ENCODE measurements at regions not wholly inside any gene's neighbourhood (a gene's known extent, or its start where the extent isn't known, plus 50 kb on each side); places are given as distances from the start of the nearest gene placed in this dataset.
A peak's percentile ranks its signal among the peaks of the same experiment; 100 is the strongest.

DNA sequence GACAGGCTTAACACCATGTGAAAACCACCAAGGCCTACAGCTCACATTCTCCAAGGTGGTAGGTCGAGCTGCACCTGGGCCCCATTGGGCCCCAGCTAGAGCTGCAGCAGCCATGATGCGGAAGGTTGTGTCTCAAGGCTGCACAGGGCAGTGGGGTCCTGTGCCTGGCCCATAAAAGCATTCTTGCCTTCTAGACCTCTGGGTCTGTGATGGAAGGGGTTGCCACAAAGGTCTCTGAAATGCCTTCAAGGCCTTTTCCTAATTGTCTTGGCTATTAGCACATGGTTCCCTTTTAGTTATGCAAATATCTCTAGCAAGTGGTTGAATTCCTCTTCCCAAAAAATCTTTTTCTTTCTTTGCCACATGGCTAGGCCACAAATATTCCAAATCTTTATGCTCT is 52.5 kb upstream of the C11orf58 start:
- DNase-seq: no peak

DNA sequence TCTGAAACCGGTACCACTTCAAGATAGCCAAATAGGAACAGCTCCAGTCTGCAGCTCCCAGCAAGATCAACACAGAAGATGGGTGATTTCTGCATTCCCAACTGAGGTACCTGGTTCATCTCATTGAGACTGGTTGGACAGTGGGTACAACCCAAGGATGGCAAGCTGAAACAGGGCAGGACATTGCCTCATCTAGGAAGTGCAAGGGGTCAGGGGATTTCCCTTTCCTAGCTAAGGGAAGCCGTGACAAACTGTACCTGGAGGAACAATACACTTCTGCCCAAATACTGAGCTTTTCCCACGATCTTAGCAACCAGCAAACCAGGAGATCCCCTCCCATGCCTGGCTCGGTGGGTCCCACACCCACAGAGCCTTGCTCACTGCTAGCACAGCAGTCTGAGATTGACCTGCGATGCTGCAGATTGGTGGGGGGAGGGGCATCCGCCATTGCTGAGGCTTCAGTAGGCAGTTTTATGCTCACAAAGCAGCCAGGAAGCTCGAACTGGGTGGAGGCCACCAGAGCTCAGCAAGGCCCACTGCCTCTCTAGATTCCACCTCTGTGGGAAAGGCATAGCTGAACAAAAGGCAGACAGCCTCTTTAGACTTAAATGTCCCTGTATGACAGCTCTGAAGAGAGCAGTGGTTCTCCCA is 59.9 kb upstream of the C11orf58 start:
- no peak for DNase-seq

DNA sequence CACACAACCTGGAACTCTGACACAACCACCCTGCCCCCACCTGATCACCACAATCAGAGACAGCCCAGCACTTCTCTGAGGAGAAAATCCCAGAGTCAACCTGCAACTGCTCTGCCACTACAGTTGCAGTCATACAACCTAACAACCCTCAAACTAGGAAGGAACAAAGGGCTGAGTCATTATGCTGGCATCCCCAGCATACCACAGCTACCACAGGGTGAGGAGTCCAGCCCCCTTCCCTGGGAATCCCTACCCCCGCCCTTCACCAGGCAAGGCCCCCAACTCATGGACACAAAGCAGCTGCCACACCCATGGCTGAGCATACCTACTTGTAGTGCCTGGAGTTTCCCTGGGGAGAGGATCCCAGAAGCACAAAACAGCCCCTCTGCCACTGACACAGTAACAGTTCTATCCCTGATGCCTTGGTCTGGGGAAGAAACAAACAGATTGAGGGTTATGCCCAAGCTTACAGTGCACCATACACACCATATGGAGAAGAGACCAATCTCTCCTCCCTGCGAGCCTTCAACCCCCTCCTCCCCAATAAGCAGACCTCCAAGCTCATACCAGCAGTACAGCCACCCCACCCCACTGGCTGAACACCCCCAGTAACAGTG is 68.5 kb upstream of the C11orf58 start:
- no peak for DNase-seq

DNA sequence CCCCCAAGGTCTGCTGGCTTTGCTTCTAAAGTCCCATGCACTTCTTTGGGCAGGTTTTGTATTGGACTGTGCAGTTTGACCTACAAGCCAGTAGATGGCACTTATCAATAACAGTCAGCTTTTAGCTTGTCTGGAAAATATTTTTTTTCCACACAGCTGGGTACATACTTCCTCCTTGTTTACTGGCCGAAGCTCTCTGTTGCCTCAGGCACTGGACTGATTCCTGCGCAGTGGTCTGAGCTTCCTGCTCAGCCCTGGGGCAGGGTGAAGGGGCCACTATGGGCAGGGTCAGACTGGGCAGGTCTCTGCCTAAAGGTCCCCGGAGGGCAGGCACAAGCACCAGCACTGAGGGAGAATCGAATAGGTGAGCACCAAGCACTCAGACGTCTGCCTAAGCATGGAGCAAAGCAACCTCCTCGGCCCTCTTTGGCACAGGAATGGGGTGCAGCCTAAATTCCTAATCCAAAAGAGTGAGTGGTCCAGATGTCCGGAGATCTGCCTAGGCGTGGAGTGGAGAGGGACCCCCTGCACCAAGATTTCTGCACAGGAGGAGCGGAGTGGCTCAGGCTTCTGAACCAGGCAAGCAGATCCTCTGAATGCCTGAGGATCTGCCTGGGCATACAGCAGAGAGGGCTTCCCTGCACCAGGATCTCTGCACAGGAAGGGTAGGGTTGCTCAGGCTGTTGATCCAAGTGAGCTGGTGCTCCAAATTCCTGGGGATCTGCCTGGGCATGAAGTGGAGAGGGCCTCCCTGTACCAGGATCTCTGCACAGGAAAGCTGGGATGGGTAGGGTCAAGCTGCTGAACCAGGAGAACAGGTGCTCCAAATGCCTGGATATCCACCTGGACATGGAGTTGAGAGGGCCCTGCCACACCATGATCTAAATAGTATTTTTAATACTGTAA is 105.9 kb upstream of the C11orf58 start:
- no peak for DNase-seq

DNA sequence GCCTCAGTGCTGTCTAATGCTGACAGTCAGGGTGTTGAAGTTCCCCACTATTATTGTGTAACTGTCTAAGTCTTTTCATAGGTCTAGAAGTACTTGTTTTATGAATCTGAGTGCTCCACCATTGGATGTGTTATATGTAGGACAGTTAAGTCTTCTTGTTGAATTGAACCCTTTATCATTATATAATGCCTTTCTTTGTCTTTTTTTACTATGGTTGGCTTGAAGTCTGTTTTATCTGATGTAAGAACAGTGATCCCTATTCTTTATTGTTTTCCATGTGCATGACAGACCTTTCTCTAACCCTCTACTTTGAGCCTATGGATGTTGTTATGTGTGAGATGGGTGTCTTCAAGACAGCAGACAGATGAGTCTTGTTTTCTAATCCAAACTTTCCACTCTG is 107.8 kb upstream of the C11orf58 start:
- DNase-seq: no peak

DNA sequence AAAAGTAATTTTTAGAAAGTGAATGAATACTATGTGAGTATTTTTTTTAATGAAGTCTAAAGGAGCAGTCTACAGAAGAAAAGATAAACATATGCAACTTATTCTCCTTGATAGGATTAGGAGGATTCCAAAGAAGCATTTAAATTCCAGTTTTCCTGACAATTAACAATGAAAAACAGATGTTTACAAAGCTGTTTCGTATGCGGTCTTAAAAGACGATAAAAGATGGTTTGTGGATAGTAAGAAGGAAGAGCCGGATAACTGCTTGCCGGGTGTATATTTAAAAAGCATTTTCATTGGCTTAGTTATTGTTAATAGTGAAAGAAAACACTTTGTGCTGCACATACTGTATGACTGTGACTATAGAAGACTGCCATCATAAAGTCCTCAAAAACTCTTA is 120.0 kb upstream of the C11orf58 start:
- no peak for DNase-seq

DNA sequence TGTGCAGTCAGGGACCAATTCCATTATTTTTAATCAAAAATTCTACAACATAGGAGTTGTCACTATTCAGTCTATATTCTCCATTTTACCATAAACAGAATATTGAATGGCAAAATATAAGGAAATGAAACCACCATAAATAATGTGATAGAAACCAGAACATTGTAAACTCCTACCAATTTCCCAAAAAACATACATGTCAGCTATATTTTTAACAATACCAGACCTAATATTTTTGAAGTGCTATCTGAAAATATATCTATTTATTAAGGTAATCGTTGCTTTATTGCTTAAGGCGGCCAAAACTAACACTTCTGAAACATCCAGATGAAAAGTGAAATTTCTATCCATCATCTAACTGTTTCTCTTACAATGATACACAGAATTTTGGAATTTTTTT is 123.0 kb upstream of the C11orf58 start:
- no peak for DNase-seq

DNA sequence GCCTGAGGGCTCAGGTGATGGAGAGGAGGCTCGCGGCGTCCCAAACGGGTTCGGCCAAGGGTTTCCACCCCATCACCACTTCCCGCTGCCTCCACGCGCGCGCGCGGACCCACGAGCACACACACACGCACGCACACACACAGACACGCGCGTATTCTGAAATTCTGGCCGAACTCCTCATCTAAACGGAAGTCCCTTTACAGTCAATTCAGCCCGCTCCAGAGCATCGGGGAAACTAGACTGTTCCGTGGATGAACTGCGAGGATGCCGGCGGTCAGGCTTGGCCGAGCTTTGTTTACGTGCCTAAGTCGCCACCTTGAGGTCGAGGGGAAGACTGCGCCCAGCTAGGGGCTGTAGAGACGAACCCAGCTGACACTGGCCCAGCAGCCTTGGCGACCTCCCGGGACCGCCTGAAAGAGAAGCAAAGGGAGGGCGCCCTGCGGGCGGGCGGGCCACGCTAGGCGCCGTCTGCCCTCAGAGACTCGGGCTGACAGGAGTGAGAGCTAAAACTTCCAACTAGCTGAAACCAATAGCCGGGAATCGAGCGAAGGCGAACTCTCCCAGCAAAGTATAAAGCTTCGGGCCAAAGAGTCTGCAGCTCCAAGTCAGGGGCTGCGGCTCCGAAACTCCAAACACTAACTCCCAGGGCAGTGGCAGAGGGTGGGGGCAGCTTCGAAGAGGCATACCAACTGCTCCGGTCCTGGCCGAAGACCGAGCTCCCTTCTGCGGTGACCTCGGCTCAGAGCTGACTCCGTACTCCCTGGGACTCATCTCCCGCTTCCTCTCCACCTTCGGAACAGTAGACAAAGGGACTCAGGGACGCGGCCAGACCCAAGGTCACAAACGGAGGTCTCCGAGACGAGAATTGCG is 124.7 kb upstream of the C11orf58 start:
- DNase-seq: peak; percentile 90

DNA sequence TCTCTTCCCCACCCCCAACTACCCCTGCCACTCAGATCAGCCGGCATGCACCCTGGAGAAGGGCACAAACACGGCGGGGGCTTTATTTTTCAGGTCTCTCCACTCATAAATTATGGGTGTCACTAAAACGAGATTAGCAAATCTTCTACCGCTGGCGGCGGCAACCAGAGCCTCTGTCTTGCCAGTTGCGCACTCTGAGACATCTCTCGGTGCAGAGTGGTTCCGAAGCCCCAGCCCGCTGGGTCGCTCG is 125.3 kb upstream of the C11orf58 start:
- DNase-seq: no peak

DNA sequence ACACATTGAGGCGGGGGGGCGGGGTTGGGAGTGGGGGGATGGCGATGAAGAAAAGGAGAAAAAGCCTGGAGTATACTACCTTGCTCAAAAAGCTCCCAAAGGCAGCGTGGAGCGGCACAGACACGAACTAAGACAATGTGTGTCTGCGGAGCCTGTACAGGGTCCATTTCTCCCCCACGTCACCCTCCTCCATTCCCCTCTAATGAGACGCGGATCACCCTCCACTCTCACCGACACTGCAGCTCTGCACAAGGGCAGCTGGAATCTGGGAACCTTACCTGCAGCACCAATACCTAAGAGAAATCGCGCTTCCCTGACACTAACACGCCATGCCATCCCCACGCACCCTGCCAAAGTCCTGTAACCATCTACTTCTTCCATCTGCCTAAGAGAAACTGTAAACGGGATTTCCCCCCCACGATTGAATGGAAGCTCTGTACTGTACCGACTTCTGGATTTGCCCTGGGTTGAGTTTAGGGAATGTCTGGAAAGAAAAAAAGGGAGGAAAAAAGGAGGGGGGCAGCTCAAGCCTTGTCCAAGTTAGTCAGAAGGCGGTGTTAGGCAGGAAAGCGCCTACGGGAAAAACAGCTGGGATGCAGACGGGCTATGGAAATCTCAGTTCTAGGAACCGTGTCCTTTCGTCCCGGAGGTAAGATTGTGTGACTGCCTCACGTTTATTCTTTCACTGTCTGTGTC is 125.7 kb upstream of the C11orf58 start:
- no peak for DNase-seq

DNA sequence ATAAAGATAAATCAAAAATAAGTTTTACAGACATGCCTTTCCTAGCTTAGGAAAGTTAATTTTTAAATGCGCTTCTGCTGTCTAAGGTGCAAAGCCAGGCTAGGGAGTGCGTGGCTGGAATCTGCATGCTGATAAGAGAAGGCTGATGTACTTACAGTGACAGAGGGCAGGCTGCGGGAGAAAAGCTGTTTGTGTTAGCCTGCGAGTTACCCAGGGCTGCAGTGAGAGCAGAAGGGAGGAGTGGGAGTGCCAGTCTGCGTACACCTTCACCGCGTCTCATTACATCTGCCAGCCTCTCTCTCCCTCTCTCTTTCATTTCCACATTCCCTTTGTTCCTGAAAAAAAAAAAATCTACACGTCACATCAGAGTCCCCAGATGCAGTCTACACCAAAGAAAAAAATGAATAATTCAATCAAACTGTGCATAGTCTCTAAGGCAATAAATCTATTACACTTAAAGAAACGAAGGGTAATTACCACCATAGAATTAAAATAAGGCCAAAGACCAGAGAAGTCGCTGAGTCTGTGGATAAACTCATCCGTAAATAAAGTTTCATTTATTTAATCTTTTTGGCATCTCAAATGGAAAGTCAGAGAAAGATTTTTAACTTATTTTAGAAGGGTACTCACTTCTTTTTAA is 126.4 kb upstream of the C11orf58 start:
- DNase-seq: peak; percentile 16

DNA sequence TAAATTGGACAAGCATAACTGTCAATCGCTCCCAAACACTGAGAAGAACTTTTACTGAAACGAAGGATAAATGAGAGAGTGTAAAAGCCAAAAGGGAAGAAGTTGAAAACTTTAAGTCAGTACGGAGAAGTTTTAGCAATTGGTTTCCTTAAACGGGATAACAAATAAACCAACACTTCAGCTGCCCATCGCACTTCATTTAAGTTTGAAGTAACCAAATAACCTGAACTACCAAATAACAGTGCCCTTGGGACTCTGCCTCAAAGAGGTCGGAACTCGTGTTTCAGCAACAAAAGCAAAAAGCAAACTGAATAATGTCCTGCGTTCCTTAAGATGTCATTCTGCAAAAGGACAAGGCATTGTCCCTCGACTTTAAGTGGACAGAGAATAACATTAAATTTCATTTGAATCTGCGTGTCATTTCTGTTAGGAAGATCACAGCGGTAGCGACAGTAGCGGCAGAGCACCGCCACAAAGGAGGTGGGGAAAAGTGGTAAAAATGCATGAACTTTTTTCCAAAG is 127.0 kb upstream of the C11orf58 start:
- DNase-seq: no peak

DNA sequence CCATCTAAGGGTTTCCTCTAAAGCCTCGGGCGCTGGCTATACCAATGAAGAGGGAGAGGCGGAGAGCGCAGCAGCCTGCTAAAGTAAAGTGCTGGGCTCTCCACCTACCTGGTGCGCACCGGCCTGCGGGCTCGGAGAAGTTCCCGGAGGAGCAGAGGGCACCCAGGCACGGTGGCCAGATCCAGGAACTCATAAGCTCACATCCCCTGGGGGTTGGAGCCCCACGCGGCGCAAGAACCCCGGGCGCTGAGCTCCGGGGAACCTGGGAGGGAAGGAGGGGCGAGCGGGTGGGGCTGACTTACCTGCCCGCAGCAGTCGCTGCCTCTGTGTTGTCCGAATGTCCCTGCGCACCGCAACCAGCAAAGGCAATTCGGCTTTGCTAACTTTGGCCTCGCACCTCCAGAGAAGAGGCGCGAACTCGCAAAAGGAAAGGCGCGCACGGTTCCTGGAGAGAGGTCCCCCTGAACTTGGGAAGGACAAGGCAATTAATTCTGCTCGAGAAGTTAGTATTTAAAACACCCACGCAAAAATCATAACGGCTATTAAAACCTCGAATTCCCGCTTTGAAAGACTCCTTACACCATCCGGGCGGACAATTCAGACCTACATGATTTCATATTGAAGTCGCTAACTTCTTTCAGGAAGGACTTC is 127.6 kb upstream of the C11orf58 start:
- DNase-seq: no peak

DNA sequence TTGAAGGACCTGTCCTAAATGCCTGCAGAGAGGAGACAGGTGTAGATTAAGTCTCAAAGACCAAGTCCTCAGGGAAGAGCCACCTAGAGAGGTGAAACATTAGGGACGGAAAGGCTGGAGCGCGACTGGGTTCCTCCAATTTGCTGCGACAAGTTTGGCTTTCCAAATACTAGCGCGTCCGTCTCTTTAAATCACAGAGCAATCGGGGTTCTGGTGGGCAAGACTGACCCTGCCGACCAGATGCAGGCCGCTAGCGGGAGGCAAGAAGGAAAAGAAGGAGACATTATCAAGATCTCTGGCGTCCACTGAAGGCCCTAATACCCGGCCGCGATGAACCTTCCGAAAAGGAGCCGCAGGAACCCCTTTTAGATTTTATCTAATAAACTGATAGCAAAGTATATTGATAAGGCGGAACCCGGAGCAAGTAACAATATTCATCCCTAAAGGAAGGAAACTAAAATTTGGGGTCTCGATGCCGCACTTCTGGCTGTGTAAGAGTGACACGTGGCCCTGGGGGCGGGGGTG is 128.2 kb upstream of the C11orf58 start:
- DNase-seq: no peak

DNA sequence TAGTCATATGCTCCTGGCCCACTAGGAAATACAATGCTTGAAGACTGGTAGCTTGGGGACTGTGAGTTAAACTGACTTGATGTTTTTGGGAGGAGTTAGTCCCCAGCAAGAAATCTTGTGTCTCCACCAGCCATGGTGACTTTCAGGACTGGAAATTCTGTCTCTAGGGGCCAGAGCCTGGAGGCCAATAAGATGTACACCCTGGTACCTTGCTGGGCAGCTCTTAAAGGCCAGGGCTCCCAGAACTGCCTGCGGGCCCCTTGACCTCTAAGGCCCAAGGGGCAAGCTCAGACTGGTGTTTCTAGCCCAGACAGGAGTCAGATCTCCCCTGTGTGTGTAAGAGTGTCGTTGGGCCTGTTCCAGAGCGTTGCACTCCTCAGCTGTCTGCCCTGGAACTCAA is 128.7 kb upstream of the C11orf58 start:
- DNase-seq: no peak

DNA sequence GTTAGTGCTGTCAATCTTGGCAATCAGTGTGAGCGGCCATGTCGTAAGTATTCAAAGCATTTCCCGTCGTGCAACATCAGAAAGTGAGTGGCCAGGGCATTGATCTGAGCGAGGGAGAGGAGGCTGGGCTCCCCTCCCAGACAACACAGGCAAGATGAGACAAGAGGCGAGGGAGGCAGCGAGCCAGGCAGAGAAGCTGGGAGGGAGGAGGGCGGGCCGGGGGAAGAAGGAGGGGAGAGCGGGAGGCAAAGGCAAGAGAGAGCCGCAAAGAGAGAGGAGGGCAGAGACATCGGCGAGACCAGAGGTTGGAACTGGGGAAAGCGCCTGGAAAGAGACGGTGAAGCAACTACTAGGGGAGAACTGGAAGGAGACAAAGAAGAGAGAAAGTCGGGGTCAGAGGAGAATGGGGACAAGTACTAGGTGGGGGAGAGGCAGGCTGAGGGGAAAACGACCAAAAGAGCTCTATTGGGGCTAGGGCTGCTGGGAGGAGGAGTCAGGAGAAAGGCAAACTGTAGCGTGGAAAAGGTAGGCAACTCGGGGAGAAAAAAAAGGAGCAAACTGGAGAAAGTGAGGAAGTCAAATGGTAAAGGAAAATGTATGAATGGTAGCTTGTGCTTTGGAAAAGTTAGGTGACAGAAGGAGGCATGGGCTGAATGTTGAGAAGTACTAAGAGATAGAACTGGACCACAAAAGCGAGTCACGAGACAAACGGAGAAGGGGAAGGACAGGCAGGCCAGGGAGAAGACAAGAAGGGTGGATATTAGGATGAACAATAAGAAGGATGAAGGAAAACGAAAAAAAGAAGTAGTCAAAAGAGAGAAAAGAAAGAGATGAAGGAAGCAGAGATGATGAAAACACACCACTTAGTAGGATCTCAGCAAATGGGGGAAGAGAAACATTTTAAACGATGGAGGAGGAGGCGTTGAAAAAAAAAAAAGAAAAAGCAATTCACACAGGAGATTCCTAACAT is 130.5 kb upstream of the C11orf58 start:
- peak; percentile 70 for DNase-seq

DNA sequence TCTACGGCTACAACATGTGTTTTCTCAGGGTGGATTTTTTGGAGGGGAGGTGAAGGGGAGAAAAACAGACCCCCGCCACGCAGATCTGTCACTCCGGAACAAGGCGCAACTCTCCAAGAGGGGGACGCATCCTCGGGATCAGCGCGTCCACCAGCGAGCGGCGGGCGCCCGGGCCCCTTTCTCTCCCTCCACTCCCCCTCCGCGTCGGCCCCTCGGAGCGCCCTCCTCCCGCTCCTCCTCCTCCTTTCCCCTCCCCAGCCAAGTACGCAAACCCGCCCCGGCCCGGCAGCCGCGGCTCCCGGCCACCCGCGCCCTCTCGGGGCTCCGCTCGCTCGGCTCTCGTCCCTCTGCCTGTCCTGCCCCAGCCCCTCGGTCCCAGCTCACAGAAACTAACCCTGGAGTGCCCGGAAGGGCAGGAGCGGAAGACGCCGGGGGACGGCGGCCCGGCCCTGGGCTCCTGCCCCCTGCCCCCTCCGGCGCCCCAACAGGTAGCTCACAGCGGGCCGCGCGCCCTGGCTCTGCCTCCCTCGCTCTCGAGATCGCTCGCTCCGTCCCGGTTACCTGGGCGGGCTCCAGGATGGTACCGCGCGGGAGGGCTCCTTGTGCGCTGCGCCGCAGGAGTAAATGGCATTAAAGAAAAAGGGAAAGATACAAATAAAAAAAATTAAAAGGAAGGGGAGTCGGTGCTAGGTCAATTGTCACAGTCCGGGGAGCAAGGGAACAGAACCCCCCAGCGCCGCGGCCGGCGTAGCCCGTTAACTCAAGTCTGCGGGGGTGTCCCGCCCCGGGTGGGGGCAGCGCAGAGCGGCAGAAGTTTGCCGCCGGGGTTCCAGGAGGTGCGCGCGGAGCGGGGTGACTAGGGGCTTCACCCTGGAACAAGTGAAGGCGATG is 131.4 kb upstream of the C11orf58 start:
- DNase-seq: peak; percentile 32

DNA sequence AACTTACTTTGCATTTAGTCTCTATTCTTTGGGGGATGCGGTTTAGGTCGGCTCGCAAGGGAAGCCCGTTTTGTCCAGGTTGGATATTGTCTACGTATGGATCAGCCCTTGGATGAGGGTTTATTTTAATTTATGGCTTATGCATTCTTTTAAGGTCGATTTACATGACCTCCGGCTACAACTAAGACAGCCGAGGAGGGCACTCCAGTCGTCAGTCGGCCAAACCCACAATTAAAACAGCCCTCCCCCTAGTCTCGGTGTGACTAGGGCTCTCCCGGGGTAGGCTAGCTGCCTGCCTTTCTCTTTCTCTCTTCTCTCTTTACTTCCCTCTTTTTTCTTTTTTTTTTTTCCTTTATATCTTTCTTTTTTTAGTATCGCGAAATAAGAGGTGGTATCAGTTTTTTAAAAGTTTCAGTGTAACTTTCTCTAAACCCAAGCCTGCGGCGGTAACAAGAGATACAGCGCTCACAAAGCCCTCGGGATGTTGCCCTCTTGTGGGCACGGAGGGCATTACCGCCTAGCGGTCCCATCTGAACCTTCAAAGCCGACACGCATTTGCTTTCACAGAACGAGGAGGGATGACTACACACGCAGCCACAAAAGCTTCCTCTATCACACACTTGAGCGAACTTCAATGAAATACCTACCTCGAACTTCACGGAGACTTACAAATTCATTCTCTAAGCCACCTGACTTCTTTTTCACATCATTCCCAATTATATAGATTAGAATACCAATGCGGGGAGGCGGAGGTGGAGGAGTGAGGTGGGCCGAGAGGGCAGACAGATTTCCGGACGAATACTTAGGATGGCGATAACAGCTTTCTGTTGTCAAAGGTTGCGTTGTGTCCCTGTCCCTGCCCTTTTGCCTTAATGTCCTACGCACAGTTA is 132.3 kb upstream of the C11orf58 start:
- peak; percentile 90 for DNase-seq

Measured in NCI-H1092 (cell line).